B cell (primary cell): ENCODE measurements at regions not wholly inside any gene's neighbourhood (a gene's known extent, or its start where the extent isn't known, plus 50 kb on each side); places are given as distances from the start of the nearest gene placed in this dataset.

Source experiments
- ATAC-seq: fragments of 200-7000 bp; cut with Tn5 transposase; one replicate; pipeline ENCODE4 v1.10.0; 2021; ENCODE audit warnings: low read depth, mild to moderate bottlenecking, moderate number of reproducible peaks, moderate library complexity
- CTCF ChIA-PET: fragments of 350-600 bp; sonication (Branson Sonifier 250); formaldehyde crosslinking; loops from one replicate; lab custom pipeline; 2021; ENCODE audit warnings: antibody characterized with exemption, inconsistent platforms; lab: Charles Lee
- POLR2A ChIA-PET: fragments of 350-600 bp; sonication (Branson Sonifier 250); formaldehyde crosslinking; loops from one replicate; lab custom pipeline; 2021; ENCODE audit warnings: antibody characterized with exemption; lab: Charles Lee
- DNase-seq: peaks from one replicate; pipeline ENCODE4 v3.0.0; 2013
- H2AFZ ChIP-seq: 2 replicates; pipeline ENCODE4 v1.6.1; 2012; ENCODE audit warnings: mild to moderate bottlenecking, low read depth, low read length; ENCODE audit not compliant: insufficient read depth, poor library complexity, severe bottlenecking
- H3K27ac ChIP-seq, 2 donors: 1 replicate in 1 of 2; 2 replicates in 1 of 2; pipeline ENCODE4 v1.5.1; 2012 to 2013; ENCODE audit warnings: low read length in 2 of 2, mild to moderate bottlenecking in 2 of 2, moderate library complexity in 1 of 2
- H3K27me3 ChIP-seq, 4 experiments: fragments of 200-600 bp in 1 of 4; sonication (generic) in 1 of 4; replicated peaks in 1 of 4; 1 replicate in 2 of 4; 2 replicates in 2 of 4; pipeline versions ENCODE4 v1.6.1 to v1.7.0; 2013 to 2016; ENCODE audit warnings: low read length in 3 of 4, mild to moderate bottlenecking in 2 of 4, mixed read lengths in 1 of 4, moderate library complexity in 1 of 4; ENCODE audit not compliant: insufficient read depth in 4 of 4, control insufficient read depth in 3 of 4; ENCODE audit errors: control extremely low read depth in 1 of 4
- H3K36me3 ChIP-seq, 2 experiments: replicated peaks in 1 of 2; 1 replicate in 1 of 2; 2 replicates in 1 of 2; pipeline versions ENCODE4 v1.6.1 to v1.7.1; 2013; ENCODE audit warnings: low read length in 1 of 2; ENCODE audit not compliant: insufficient read depth in 2 of 2, control insufficient read depth in 1 of 2; ENCODE audit errors: control extremely low read depth in 1 of 2, extremely low read depth in 1 of 2
- H3K4me1 ChIP-seq, 2 donors: fragments of 200-600 bp in 1 of 2; sonication (generic) in 1 of 2; 1 replicate in 1 of 2; 2 replicates in 1 of 2; pipeline versions ENCODE4 v1.5.1 to v1.6.1; 2013 to 2017; ENCODE audit warnings: low read length in 2 of 2; ENCODE audit not compliant: control insufficient read depth in 2 of 2, insufficient read depth in 2 of 2
- H3K4me2 ChIP-seq: replicated peaks from 2 replicates; pipeline ENCODE3; 2012; ENCODE audit warnings: mild to moderate bottlenecking, low read depth, low read length; ENCODE audit not compliant: poor library complexity, severe bottlenecking
- H3K4me3 ChIP-seq, 5 experiments: fragments of 200-600 bp in 1 of 5; sonication (generic) in 1 of 5; 1 replicate in 3 of 5; 2 replicates in 2 of 5; pipeline versions ENCODE4 v1.5.1 to v1.7.0; 2011 to 2016; ENCODE audit warnings: low read length in 4 of 5, mild to moderate bottlenecking in 4 of 5, low read depth in 2 of 5, control low read depth in 1 of 5, moderate library complexity in 1 of 5; ENCODE audit not compliant: insufficient read depth in 1 of 5; ENCODE audit errors: control extremely low read depth in 1 of 5, extremely low read depth in 1 of 5
- H3K79me2 ChIP-seq: fragments of 200-600 bp; sonication (generic); one replicate; pipeline ENCODE4 v1.6.0; 2016; ENCODE audit warnings: low read length; ENCODE audit not compliant: control insufficient read depth, insufficient read depth
- H3K9ac ChIP-seq: fragments of 200-600 bp; sonication (generic); 2 replicates; pipeline ENCODE4 v1.6.1; 2017; ENCODE audit warnings: mild to moderate bottlenecking, low read length, moderate library complexity
- H3K9me3 ChIP-seq, 3 donors: one replicate each; pipeline versions ENCODE4 v1.6.1 to v1.7.1; 2013; ENCODE audit warnings: low read length in 2 of 3; ENCODE audit not compliant: control insufficient read depth in 2 of 3, insufficient read depth in 1 of 3; ENCODE audit errors: control extremely low read depth in 1 of 3
- H4K20me1 ChIP-seq: 2 replicates; pipeline ENCODE4 v1.6.0; 2012; ENCODE audit warnings: mild to moderate bottlenecking, low read length; ENCODE audit not compliant: insufficient read depth, control insufficient read depth, poor library complexity, severe bottlenecking
- H3K27ac Mint-ChIP-seq: one replicate; pipeline ENCODE4 v1.8.0; 2021; ENCODE audit warnings: mixed read lengths
- H3K27me3 Mint-ChIP-seq: one replicate; pipeline ENCODE4 v1.8.0; 2021; ENCODE audit warnings: mixed read lengths
- H3K4me1 Mint-ChIP-seq: one replicate; pipeline ENCODE4 v1.8.0; 2021; ENCODE audit warnings: mixed read lengths
- H3K4me3 Mint-ChIP-seq: one replicate; pipeline ENCODE4 v1.8.0; 2021; ENCODE audit warnings: mixed read lengths
- H3K9me3 Mint-ChIP-seq: one replicate; pipeline ENCODE4 v1.8.0; 2022; ENCODE audit warnings: mixed read lengths; ENCODE audit not compliant: insufficient read depth
- CTCF ChIP-seq: fragments of 200-600 bp; IDR thresholded peaks from one replicate; pipeline ENCODE4 v1.8.0; 2022; ENCODE audit warnings: antibody characterized with exemption, mild to moderate bottlenecking
- EZH2 ChIP-seq: IDR thresholded peaks from 2 replicates; pipeline ENCODE4 v1.6.1; 2012; ENCODE audit warnings: borderline replicate concordance, low read depth, mild to moderate bottlenecking, moderate library complexity, low read length; ENCODE audit not compliant: insufficient read depth, poor library complexity, severe bottlenecking
- WGBS: methylation state at CpG from one replicate; pipeline ENCODE4 v1.1.5; 2013; ENCODE audit warnings: missing lambda C conversion rate; ENCODE audit not compliant: insufficient coverage; 5-methylcytosine and 5-hydroxymethylcytosine counted together
- intact Hi-C: fragments of 100-400 bp; cut with micrococcal nuclease; formaldehyde crosslinking; loops from one replicate; pipeline ENCODE4 v1.10.0; 2022

GRCh38 chr13:28574617-28575142 lies 79.8 kb upstream of the FLT1 start:
- DNase-seq (peak; percentile 49), ATAC-seq (no peak)
- H3K9me3 Mint-ChIP-seq: peaks cover 3% of the 10 kb centered on the region
- H3K27me3 ChIP-seq: peaks cover 0 to 3% (median 1%) of the 10 kb centered on the region in 4 experiments
- H3K27ac Mint-ChIP-seq: no peak overlapping the region
- intact Hi-C loops: no loop called here
- H3K9me3 ChIP-seq: peaks cover 0 to 5% (median 0%) of the 10 kb centered on the region in 3 donors
- POLR2A ChIA-PET: no interaction called here
- no peaks in the 10 kb centered on the region for H3K79me2 ChIP-seq
- H3K9ac ChIP-seq: no peak overlapping the region
- H3K4me3 Mint-ChIP-seq: no peak overlapping the region
- no peaks in the 10 kb centered on the region for H3K36me3 ChIP-seq
- H2AFZ ChIP-seq: peak overlapping the region; percentile 30
- no peak overlapping the region for H3K27ac ChIP-seq
- H3K4me2 ChIP-seq: peak overlapping the region; percentile 43
- H3K4me1 ChIP-seq: peaks cover 7 to 9% of the 10 kb centered on the region in 2 donors
- H3K4me3 ChIP-seq: no peak overlapping the region
- H3K27me3 Mint-ChIP-seq: peaks cover 16% of the 10 kb centered on the region
- no peaks in the 10 kb centered on the region for H4K20me1 ChIP-seq
- TF ChIP-seq CTCF (no peak), EZH2 (no peak)
- WGBS: 57% methylated on average over 4 of the region's 10 CpGs
- CTCF ChIA-PET: no interaction called here
- H3K4me1 Mint-ChIP-seq: peaks cover 7% of the 10 kb centered on the region

- Histone ChIP-seq H2AFZ (no peak overlapping the region), H3K79me2 (no peaks in the 10 kb centered on the region), H3K9me3 (peaks cover 0 to 5% (median 0%) of the 10 kb centered on the region in 3 donors), H3K4me2 (no peak overlapping the region), H3K27me3 (peaks cover 0 to 3% (median 1%) of the 10 kb centered on the region in 4 experiments), H3K4me1 (peaks cover 7 to 9% of the 10 kb centered on the region in 2 donors), H3K9ac (no peak overlapping the region), H3K27ac (no peak overlapping the region), H3K4me3 (no peak overlapping the region), H4K20me1 (no peaks in the 10 kb centered on the region), H3K36me3 (no peaks in the 10 kb centered on the region)
- Mint-ChIP-seq H3K4me3 (no peak overlapping the region), H3K9me3 (peaks cover 3% of the 10 kb centered on the region), H3K27me3 (peaks cover 20% of the 10 kb centered on the region), H3K27ac (no peak overlapping the region), H3K4me1 (peaks cover 7% of the 10 kb centered on the region)
- ChIA-PET CTCF (no interaction called here), POLR2A (no interaction called here)
- intact Hi-C loops: no loop called here
- no peak for ATAC-seq
- no peak for TF ChIP-seq EZH2
- no peak for TF ChIP-seq CTCF
- DNase-seq: no peak
- 85% methylated on average over 8 of the region's 11 CpGs for WGBS
These were observed 78.9 kb upstream of the FLT1 start for GRCh38 chr13:28573595-28574373.
